H9 (cell line): ENCODE measurements at regions not wholly inside any gene's neighbourhood (a gene's known extent, or its start where the extent isn't known, plus 50 kb on each side); places are given as distances from the start of the nearest gene placed in this dataset.

Experiments used
- DNase-seq: peaks from one replicate; pipeline ENCODE4 v3.0.0-alpha.2; 2017
- H2AFZ ChIP-seq: one replicate; pipeline ENCODE4 v1.6.1; 2013; ENCODE audit warnings: mild to moderate bottlenecking, low read length, control low read depth, moderate library complexity
- H2AK5ac ChIP-seq: 2 replicates; pipeline ENCODE4 v1.6.1; 2013; ENCODE audit warnings: low read length, control low read depth, mixed read lengths; ENCODE audit not compliant: insufficient read length
- H2BK120ac ChIP-seq: one replicate; pipeline ENCODE4 v1.6.1; 2013; ENCODE audit warnings: low read depth, mild to moderate bottlenecking, low read length, control low read depth, inconsistent platforms; ENCODE audit not compliant: poor library complexity, severe bottlenecking
- H2BK12ac ChIP-seq: 2 replicates; pipeline ENCODE4 v1.6.1; 2013; ENCODE audit warnings: low read length, control low read depth, mixed read lengths, low read depth; ENCODE audit not compliant: insufficient read length
- H2BK15ac ChIP-seq: 2 replicates; pipeline ENCODE4 v1.6.1; 2013; ENCODE audit warnings: low read depth, low read length, control low read depth
- H2BK20ac ChIP-seq: one replicate; pipeline ENCODE4 v1.6.1; 2013; ENCODE audit warnings: low read depth, mild to moderate bottlenecking, low read length, control low read depth, inconsistent platforms; ENCODE audit not compliant: poor library complexity, severe bottlenecking
- H2BK5ac ChIP-seq: 2 replicates; pipeline ENCODE4 v1.6.1; 2013; ENCODE audit warnings: low read length, control low read depth, mixed read lengths; ENCODE audit not compliant: insufficient read length
- H3K14ac ChIP-seq: 2 replicates; pipeline ENCODE4 v1.6.1; 2013; ENCODE audit warnings: low read length, control low read depth; ENCODE audit not compliant: insufficient read depth
- H3K18ac ChIP-seq: 2 replicates; pipeline ENCODE4 v1.6.1; 2013; ENCODE audit warnings: low read depth, mild to moderate bottlenecking, mixed read lengths, low read length, control low read depth; ENCODE audit not compliant: insufficient read length
- H3K23ac ChIP-seq: 2 replicates; pipeline ENCODE4 v1.6.1; 2013; ENCODE audit warnings: low read length, control low read depth, mixed read lengths, low read depth; ENCODE audit not compliant: insufficient read length
- H3K23me2 ChIP-seq: 2 replicates; pipeline ENCODE4 v1.6.1; 2013; ENCODE audit warnings: low read depth, mild to moderate bottlenecking, mixed read lengths, low read length, control low read depth; ENCODE audit not compliant: insufficient read length, poor library complexity, severe bottlenecking
- H3K27ac ChIP-seq: 2 replicates; pipeline ENCODE4 v1.5.1; 2013; ENCODE audit warnings: low read length, control low read depth, mixed read lengths, low read depth; ENCODE audit not compliant: insufficient read length
- H3K27me3 ChIP-seq: 2 replicates; pipeline ENCODE4 v1.6.1; 2013; ENCODE audit warnings: low read length, control low read depth, inconsistent platforms; ENCODE audit not compliant: insufficient read depth
- H3K4ac ChIP-seq: 2 replicates; pipeline ENCODE4 v1.6.1; 2013; ENCODE audit warnings: low read depth, mild to moderate bottlenecking, control low read depth, inconsistent platforms, low read length, moderate library complexity
- H3K4me1 ChIP-seq: 2 replicates; pipeline ENCODE4 v1.6.1; 2013; ENCODE audit warnings: low read length, control low read depth, inconsistent platforms; ENCODE audit not compliant: insufficient read depth
- H3K4me2 ChIP-seq: 2 replicates; pipeline ENCODE4 v1.6.1; 2013; ENCODE audit warnings: low read length, control low read depth, mixed read lengths; ENCODE audit not compliant: insufficient read length, insufficient read depth
- H3K56ac ChIP-seq: 2 replicates; pipeline ENCODE4 v1.6.1; 2013; ENCODE audit warnings: low read depth, mild to moderate bottlenecking, mixed read lengths, low read length, control low read depth; ENCODE audit not compliant: insufficient read length
- H3K79me1 ChIP-seq: 2 replicates; pipeline ENCODE4 v1.6.1; 2013; ENCODE audit warnings: low read depth, mild to moderate bottlenecking, moderate library complexity, low read length, control low read depth, inconsistent platforms; ENCODE audit not compliant: insufficient read depth, poor library complexity, severe bottlenecking
- H3K79me2 ChIP-seq: 2 replicates; pipeline ENCODE4 v1.6.1; 2013; ENCODE audit warnings: low read length, control low read depth, inconsistent platforms; ENCODE audit not compliant: insufficient read depth
- H3K9ac ChIP-seq: 2 replicates; pipeline ENCODE4 v1.6.1; 2013; ENCODE audit warnings: low read length, control low read depth, mixed read lengths; ENCODE audit not compliant: insufficient read length; ENCODE audit errors: extremely low read depth
- H3K9me3 ChIP-seq: one replicate; pipeline ENCODE4 v1.6.1; 2013; ENCODE audit warnings: low read depth, low read length, inconsistent platforms; ENCODE audit not compliant: control insufficient read depth
- H3T11ph ChIP-seq: one replicate; pipeline ENCODE4 v1.6.1; 2013; ENCODE audit warnings: mild to moderate bottlenecking, low read length, control low read depth, inconsistent platforms
- H4K20me1 ChIP-seq: one replicate; pipeline ENCODE4 v1.6.1; 2013; ENCODE audit not compliant: control insufficient read depth, insufficient read length, insufficient read depth
- H4K5ac ChIP-seq: 2 replicates; pipeline ENCODE4 v1.6.1; 2013; ENCODE audit warnings: low read depth, mild to moderate bottlenecking, mixed read lengths, low read length, control low read depth; ENCODE audit not compliant: insufficient read length
- H4K8ac ChIP-seq: replicated peaks from 2 replicates; pipeline ENCODE4 v1.6.1; 2013; ENCODE audit warnings: low read length, control low read depth, mixed read lengths, low read depth; ENCODE audit not compliant: insufficient read length
- H4K91ac ChIP-seq: 2 replicates; pipeline ENCODE4 v1.6.1; 2013; ENCODE audit warnings: low read depth, mild to moderate bottlenecking, moderate library complexity, mixed read lengths, low read length, control low read depth; ENCODE audit not compliant: insufficient read length
- H3K27ac Mint-ChIP-seq, 3 experiments: 2 replicates in 2 of 3; 3 replicates in 1 of 3; pipeline ENCODE4 v1.8.0; 2020 to 2021; ENCODE audit warnings: mixed read lengths in 3 of 3, mild to moderate bottlenecking in 1 of 3, moderate library complexity in 1 of 3
- H3K27me3 Mint-ChIP-seq: 2 replicates; pipeline ENCODE4 v1.8.0; 2021; ENCODE audit warnings: low read depth, mild to moderate bottlenecking, moderate library complexity, mixed read lengths
- H3K36me3 Mint-ChIP-seq, 3 experiments: 2 replicates in 2 of 3; 3 replicates in 1 of 3; pipeline ENCODE4 v1.8.0; 2020 to 2021; ENCODE audit warnings: low read depth in 3 of 3, mixed read lengths in 3 of 3; ENCODE audit not compliant: insufficient read depth in 1 of 3
- H3K4me1 Mint-ChIP-seq, 2 experiments: 2 replicates each; pipeline ENCODE4 v1.8.0; 2020; ENCODE audit warnings: mixed read lengths in 2 of 2
- H3K4me3 Mint-ChIP-seq, 2 experiments: 2 replicates in 1 of 2; 3 replicates in 1 of 2; pipeline ENCODE4 v1.8.0; 2020 to 2021; ENCODE audit warnings: mild to moderate bottlenecking in 2 of 2, mixed read lengths in 2 of 2, moderate library complexity in 1 of 2
- H3K9me3 Mint-ChIP-seq, 2 experiments: 2 replicates in 1 of 2; 3 replicates in 1 of 2; pipeline ENCODE4 v1.8.0; 2020; ENCODE audit warnings: mild to moderate bottlenecking in 2 of 2, mixed read lengths in 2 of 2, moderate library complexity in 1 of 2
- WGBS: extraction: QIAGEN DNeasy Blood & Tissue Kit; methylation state at CpG from one replicate; pipeline ENCODE4 v1.1.7; 2013; ENCODE audit warnings: missing lambda C conversion rate, low lambda C conversion rate, mixed read lengths; ENCODE audit not compliant: insufficient read length; ENCODE audit errors: extremely low coverage; 5-methylcytosine and 5-hydroxymethylcytosine counted together
- TF ChIP-seq, protein P1 (sequence below): fragments of 200-600 bp; sonication (generic); conservative IDR thresholded peaks from 3 replicates; pipeline ENCODE4 v1.8.0; 2021; ENCODE audit warnings: antibody characterized with exemption, mild to moderate bottlenecking

DNA sequence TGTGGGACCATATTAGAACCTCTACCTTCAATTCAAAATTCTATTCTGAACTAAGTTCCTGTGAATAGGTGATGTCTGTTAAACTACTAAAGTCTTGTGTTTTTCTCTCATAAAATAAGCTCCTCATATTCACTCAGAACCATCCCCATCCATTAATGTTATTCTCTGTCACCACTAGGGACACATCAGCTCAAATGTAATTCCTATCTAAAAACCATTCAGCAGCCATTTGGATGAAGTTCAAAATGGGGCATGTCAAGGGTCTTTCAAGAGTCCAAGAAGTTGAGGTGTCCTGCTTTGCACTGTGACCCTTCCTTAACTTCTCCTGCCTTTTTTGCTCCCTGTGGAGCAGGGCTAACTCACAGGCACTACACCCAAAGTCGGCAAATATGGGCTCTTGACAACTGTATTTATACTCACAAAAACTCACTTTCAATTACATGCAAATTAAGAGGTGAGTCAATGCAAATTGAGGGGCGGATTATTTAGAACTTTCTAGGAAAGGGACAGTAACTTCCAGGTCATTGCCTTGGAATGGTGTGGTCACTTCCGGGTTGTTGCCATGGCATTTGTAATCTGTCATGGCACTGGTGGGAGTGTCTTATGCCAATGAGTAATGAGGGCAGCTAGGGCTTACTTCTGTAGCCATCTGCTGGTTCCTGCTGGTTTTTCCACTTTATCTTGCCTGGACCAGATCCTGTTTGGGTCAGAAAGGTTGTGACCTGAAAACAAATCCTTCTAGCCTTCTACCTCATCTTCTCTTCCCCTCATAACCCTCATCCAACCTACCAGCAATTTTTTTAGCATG, 128.2 kb upstream of the COX10 start:
- Mint-ChIP-seq H3K9me3 (peaks cover 3 to 9% of the 10 kb centered on the region in 2 experiments; a peak in 4 of 5 replicates), H3K27ac (no peak overlapping the region; a peak in 1 of 7 replicates)

More for the DNA sequence above, 128.2 kb upstream of the COX10 start:
- Histone ChIP-seq H4K8ac (no peak overlapping the region), H3K4ac (no peak overlapping the region), H4K5ac (no peak overlapping the region), H3K4me1 (no peaks in the 10 kb centered on the region), H3K14ac (no peak overlapping the region), H3K4me2 (no peak overlapping the region), H2BK120ac (no peak overlapping the region), H3T11ph (no peak overlapping the region), H2BK5ac (no peak overlapping the region), H3K27me3 (no peaks in the 10 kb centered on the region), H2AK5ac (no peak overlapping the region), H3K23me2 (no peaks in the 10 kb centered on the region), H3K9me3 (no peaks in the 10 kb centered on the region), H2BK20ac (no peak overlapping the region), H4K20me1 (no peaks in the 10 kb centered on the region), H3K79me1 (no peaks in the 10 kb centered on the region), H3K27ac (no peak overlapping the region), H3K56ac (no peak overlapping the region), H2AFZ (no peak overlapping the region), H4K91ac (no peak overlapping the region), H3K18ac (no peak overlapping the region), H3K9ac (no peak overlapping the region), H3K23ac (no peak overlapping the region), H2BK15ac (no peak overlapping the region), H2BK12ac (no peak overlapping the region), H3K79me2 (no peaks in the 10 kb centered on the region)
- H3K27me3 Mint-ChIP-seq = no peaks in the 10 kb centered on the region
- TF ChIP-seq, protein P1, sequence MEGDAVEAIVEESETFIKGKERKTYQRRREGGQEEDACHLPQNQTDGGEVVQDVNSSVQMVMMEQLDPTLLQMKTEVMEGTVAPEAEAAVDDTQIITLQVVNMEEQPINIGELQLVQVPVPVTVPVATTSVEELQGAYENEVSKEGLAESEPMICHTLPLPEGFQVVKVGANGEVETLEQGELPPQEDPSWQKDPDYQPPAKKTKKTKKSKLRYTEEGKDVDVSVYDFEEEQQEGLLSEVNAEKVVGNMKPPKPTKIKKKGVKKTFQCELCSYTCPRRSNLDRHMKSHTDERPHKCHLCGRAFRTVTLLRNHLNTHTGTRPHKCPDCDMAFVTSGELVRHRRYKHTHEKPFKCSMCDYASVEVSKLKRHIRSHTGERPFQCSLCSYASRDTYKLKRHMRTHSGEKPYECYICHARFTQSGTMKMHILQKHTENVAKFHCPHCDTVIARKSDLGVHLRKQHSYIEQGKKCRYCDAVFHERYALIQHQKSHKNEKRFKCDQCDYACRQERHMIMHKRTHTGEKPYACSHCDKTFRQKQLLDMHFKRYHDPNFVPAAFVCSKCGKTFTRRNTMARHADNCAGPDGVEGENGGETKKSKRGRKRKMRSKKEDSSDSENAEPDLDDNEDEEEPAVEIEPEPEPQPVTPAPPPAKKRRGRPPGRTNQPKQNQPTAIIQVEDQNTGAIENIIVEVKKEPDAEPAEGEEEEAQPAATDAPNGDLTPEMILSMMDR = peak; percentile 16; the same call in 1 of the 3 replicates
- no peak overlapping the region for H3K4me3 Mint-ChIP-seq
- H3K4me1 Mint-ChIP-seq = no peaks in the 10 kb centered on the region
- WGBS = no CpG with 5 or more reads among the region's 3 CpGs
- DNase-seq = peak; percentile 42
- H3K36me3 Mint-ChIP-seq = peaks cover 0 to 4% (median 2%) of the 10 kb centered on the region in 3 experiments; a peak in 2 of 7 replicates
